ENCODE measurements at regions not wholly inside any gene's neighbourhood (a gene's known extent, or its start where the extent isn't known, plus 50 kb on each side); places are given as distances from the start of the nearest gene placed in this dataset. TPM values are rescaled to one million over a fixed set of nuclear protein-coding genes. Genes with fewer than 3 reads are reported as not detected.
A peak's percentile ranks its signal among the peaks of the same experiment; 100 is the strongest.

- DNase-seq (ENCODE audit: low spot score) (no peak), ATAC-seq (ENCODE audit: low FRiP score) (no peak)
- no peak for TF ChIP-seq CTCF (IDR thresholded peaks at IDR 0.05)
Measured at GRCh38 chr6:4185846-4186245, 50.5 kb upstream of the ECI2 start.

GRCh38 chr6:4185419-4185818 lies 50.0 kb upstream of the ECI2 start:
- ATAC-seq (ENCODE audit: low FRiP score) (no peak), DNase-seq (ENCODE audit: low spot score) (no peak)
- no peak for TF ChIP-seq CTCF (IDR thresholded peaks at IDR 0.05)

Small RNA genes in the stretch of these regions (small RNA-seq; reads per million reads assigned to genes)
- not detected for gene AL133393.1
- 43.2 reads per million, percentile 95 among the genes with 10 or more reads in this experiment for gene RNA5SP202
